Forelimb muscle (tissue), 1 donor: ENCODE measurements at regions not wholly inside any gene's neighbourhood (a gene's known extent, or its start where the extent isn't known, plus 50 kb on each side); places are given as distances from the start of the nearest gene placed in this dataset.
"Not testable (repeated sequence)": the region's sequence is repeated elsewhere in the genome, so short reads cannot be mapped to it uniquely, and the experiment has no call there.

Experiments
- DNase-seq: peaks from one replicate; pipeline ENCODE4 v3.0.0-alpha.2; 2013; ENCODE audit warnings: low read depth

DNA sequence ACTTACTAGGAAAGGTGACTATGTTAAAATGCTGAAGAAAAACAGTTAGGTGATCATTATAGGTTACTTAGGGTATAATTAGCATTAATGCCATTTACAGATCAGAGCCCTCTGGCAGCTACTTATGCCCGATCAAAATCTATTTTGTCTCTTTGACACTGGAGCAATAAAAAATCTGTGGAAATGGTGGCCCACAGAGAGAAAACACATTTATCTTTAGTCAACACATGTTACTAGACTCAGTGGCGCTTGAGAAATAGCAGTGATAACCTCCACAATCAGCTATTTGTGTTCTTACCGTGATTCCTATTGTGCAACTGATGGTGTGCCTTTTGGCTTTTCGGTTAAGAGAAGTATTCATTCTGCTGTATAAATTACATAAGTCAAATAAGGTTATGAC lies 1519.6 kb downstream of the PCDH9 start:
- no peak for DNase-seq

DNA sequence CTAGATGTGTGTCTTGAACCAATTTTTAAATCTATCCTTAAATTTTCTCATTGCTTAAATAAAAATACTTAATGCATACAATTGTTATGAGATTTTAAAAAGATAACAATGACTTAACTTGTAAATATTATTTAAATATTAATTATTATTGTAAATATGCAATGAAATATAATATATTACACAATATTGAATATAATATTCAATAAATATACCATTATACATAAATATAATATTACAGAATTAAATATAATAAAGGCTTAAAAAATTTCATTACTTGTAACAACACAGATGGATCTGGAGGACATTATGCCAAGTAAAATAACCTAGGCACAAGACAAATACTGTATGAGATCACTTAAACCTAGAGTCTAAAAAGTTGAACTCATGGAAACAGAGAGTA lies 1532.3 kb downstream of the PCDH9 start:
- DNase-seq: no peak

DNA sequence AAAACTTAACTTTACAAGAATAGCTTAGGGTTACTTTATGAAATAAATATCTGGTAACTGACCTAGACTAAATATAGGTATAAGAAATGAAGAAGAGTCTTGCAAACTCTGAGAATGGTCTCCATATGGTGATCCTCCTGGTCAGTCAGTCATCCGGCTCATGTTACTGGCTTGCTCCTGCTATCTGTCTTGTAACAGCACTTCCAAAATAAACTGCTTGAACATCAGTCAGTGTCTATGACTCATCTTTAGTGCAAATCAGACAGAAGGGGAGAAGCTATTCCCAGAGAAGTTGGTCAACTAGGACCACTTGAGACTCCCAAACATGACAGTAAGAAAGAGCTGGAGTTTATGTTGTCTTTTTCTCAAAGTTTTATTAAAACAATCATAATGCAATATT lies 1550.9 kb downstream of the PCDH9 start:
- no peak for DNase-seq

DNA sequence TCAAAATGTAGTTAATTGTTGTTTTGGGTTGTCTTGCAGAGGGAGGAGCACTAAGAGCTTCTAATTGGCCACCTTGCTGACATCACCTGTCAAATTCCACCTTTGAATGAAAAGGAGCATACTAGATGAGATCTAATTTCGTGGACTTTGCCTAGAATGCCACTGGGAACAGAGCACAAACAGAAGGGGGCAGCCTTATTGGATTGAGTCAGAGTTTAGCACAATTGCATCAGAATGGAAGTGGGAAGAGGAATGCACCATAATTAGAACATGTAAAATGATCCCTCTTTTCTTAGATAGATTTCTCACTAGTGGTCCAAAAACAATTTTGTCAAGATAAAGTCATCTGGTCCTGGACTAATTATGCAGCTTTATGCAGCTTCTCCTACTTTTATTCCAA lies 1552.2 kb downstream of the PCDH9 start:
- DNase-seq: no peak

DNA sequence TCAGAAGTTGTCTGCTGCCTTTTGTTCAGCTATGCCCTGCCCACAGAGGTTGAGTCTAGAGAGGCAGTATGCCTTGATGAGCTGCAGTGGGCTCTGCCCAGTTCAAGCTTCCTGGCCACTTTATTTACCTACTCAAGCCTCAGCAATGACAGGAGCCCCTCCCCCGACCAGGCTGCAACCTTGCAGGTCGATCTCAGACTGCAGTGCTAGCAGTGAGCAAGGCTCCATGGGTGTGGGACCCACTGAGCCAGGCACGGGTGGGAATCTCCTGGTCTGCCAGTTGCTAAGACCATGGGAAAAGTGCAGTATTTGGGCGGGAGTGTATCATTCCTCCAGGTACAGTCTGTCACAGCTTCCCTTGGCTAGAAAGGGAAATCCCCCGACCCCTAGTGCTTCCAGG lies 1554.8 kb downstream of the PCDH9 start:
- DNase-seq: not testable (repeated sequence)

DNA sequence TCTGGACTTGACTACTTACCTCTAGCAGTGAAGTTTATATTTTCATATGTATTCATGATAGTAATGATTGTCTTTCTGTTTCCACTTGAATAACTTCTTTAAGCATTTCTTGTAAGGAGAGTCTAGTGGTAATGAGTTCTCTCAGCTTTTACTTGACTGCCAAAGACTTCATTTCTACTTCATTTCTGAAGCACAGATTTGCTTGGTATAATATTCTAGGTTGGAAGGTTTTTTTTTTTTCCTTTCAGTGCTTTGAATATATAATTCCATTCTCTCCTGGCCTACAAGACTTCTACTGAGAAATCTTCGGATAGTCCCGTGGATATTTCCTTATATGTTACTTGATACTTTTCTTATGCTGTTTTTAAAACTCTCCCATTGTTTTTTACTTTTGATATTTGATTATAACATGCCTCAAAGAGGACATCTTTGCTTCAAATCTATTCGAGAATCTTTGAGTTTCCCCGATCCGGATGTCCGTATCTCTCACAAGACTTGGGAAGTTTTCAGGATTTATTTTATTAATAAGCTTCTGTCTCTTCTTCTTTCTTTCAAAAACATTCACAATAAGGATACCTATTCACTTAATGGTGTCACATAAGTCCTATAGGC lies 1560.0 kb downstream of the PCDH9 start:
- DNase-seq: no peak

- DNase-seq: no peak
Observed at GRCh38 chr13:65660731-65661130, 1569.4 kb downstream of the PCDH9 start.

DNA sequence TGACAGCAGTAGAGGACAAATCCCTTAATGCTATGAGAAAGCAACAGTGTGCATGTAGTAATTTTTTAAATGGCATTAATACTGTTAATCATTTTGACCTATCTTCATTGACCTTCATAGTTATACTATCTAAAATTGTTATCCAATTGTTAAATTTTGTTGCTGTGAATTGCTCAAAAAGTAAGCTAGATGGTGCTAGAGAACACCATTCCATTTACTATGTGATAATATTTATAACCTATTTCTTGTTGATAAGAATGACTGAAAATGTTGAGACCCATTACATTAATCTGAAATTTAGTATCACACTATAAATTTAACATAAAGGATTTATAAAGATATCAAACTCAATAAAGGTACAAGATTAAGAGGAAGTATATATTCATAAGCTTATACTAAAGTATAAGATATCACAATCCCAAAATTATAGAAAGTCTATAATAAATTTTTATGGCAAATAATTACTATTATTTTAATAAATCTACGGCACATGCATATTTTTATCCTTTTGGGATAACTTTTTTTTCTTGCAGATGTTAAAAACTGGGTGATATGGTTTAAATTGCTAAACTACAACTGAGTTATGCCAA lies 1573.3 kb downstream of the PCDH9 start:
- no peak for DNase-seq

DNA sequence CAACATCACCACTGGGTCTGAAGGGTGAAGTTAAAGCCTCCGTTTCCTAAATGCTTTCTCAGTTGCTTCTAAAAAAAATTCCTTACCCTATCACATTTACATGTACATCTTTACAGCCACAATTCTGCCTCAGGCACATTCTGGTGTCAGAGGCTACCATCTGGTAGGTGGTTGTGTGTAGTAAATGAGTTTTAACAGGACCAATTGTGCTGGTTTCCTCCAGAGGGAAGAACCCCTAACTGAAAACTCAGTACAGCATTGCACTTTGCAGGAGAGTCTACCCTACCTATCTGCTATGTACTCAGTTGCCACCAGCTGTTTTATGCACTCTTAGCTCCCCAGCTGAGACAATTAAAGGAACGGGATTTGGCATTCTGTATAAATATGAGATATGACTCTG lies 1576.5 kb downstream of the PCDH9 start:
- no peak for DNase-seq

- DNase-seq: no peak
Observed at GRCh38 chr13:65650321-65650720, 1579.8 kb downstream of the PCDH9 start.

DNA sequence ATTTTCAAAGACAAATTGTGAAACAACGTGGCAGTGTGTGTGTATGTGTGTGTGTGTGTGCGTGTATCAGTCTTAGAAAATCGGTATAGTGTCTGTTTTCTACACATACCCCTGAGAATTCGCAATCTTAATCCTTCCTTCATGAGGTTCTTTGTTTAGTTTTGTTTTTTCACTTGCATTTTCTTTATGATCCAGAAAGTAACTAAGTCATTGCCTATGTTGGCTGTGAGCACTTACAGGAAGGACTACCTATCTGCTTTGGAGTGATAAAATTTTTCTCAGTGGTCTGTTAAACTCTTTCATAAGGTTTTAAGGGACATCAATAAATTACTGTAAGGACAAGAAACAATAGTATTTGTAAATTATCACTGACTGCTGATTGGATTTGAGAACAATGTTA lies 1587.1 kb downstream of the PCDH9 start:
- no peak for DNase-seq

- no peak for DNase-seq
Observed at GRCh38 chr13:65642301-65642700, 1587.8 kb downstream of the PCDH9 start.

DNA sequence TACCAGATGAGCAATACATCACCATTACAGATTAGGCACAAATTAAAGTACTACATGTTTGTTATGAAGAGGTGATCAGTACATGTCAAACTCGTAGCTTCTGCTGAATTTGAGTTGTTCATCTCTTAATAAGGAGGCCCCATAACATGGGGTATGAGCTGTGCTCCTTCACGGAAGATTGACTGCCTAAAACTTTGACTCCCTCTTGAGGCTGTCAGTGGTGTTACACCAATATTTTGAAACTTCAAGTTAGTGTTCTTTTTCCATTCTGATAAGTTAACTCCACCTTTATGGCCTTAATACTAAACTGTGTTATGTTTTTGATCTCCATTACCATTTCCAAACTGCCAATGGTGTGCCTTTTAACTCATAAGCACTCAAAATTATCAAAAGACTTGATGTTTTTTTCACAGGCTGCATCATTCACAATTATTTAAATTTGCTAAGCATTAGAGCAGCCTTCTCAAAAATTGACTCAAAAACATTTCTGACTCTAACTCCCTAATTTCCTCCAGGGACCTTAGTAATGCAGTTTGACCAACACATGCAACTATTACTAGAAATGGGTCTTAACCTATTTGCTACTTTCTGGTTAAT lies 1591.5 kb downstream of the PCDH9 start:
- no peak for DNase-seq

DNA sequence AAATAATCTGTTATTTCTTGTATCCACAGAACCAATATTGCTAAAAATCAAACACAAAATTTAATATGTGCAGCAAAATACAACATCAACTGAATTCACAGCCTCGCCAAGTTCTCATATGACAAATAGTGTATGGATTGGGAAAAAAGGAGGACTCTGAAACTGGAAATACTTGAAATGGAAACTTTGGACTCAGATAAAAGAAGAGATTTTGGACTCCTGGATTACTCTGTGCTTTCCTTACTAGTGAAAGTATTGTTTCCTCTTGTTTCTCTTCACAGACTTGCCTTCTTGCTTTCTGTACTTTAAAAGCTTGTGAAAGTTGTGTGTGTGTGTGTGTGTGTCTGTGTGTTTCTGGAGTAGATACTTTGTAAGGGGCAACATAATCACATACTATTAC lies 1596.3 kb downstream of the PCDH9 start:
- DNase-seq: peak; percentile 26

GRCh38 chr13:65631078-65631477 lies 1599.1 kb downstream of the PCDH9 start:
- DNase-seq: no peak

- no peak for DNase-seq
Observed at GRCh38 chr13:65629926-65630325, 1600.2 kb downstream of the PCDH9 start.

- DNase-seq: no peak
Observed at GRCh38 chr13:65623148-65623547, 1607.0 kb downstream of the PCDH9 start.

GRCh38 chr13:65615506-65615905 lies 1614.6 kb downstream of the PCDH9 start:
- no peak for DNase-seq

GRCh38 chr13:65613004-65613403 lies 1617.1 kb downstream of the PCDH9 start:
- DNase-seq: no peak

- DNase-seq: no peak
Observed at GRCh38 chr13:65609350-65609749, 1620.8 kb downstream of the PCDH9 start.

- no peak for DNase-seq
Observed at GRCh38 chr13:65606622-65607021, 1623.5 kb downstream of the PCDH9 start.

DNA sequence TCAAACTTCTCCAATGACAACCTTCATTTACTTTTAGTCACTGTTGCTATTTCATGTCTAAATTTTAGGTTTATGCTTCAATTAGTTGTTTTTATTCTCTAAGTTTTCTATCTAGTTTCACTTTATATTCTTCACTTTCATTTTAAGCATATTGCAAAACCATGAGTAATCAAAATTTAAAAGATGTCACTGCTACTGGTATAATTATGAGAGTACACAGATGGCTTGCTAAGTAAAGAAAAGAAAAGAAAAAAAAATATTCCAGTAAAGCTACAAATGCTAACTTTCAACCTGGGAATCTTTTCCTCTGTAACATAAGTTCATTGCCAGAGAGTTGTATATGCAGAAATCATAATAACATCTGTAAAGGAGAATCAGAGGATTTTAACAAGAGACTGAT lies 1624.7 kb downstream of the PCDH9 start:
- DNase-seq: no peak

DNA sequence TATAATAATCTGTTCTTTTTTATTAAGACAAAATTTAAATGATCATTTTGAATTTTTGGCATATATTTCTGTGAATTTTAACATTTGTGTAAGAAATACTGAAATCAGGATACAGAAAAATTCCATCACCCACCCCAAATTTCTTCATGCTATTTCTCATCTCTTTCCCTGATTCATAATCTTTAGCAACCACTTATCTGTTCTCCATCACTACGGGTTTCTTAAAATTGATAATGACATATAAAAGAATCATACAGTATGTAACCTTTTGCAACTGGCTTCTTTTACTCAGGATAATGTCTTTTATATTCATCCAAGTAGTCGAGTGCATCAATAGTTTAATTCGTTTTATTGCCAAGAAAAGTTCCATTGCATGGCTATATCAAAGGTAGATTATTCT lies 1627.0 kb downstream of the PCDH9 start:
- DNase-seq: no peak

- no peak for DNase-seq
Observed at GRCh38 chr13:65601855-65602254, 1628.3 kb downstream of the PCDH9 start.
